ENCODE measurements at regions not wholly inside any gene's neighbourhood (a gene's known extent, or its start where the extent isn't known, plus 50 kb on each side); places are given as distances from the start of the nearest gene placed in this dataset.

GRCh38 chr1:165116732-165117131 lies 239.8 kb downstream of the LMX1A start:
- H3K27ac ChIP-seq, result no peak overlapping the region
- TF ChIP-seq, protein P1, sequence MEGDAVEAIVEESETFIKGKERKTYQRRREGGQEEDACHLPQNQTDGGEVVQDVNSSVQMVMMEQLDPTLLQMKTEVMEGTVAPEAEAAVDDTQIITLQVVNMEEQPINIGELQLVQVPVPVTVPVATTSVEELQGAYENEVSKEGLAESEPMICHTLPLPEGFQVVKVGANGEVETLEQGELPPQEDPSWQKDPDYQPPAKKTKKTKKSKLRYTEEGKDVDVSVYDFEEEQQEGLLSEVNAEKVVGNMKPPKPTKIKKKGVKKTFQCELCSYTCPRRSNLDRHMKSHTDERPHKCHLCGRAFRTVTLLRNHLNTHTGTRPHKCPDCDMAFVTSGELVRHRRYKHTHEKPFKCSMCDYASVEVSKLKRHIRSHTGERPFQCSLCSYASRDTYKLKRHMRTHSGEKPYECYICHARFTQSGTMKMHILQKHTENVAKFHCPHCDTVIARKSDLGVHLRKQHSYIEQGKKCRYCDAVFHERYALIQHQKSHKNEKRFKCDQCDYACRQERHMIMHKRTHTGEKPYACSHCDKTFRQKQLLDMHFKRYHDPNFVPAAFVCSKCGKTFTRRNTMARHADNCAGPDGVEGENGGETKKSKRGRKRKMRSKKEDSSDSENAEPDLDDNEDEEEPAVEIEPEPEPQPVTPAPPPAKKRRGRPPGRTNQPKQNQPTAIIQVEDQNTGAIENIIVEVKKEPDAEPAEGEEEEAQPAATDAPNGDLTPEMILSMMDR (IDR thresholded peaks at IDR 0.05), result no peak
- no peaks in the 10 kb centered on the region for H3K9me3 ChIP-seq
- no peaks in the 10 kb centered on the region for H3K36me3 ChIP-seq
- DNase-seq (no peak), ATAC-seq (peak in 1 of 2 donors; percentile 71)
- H3K27me3 ChIP-seq (ENCODE audit: low read depth), result peaks cover 23% of the 10 kb centered on the region
- no peak overlapping the region for H3K4me3 ChIP-seq
- intact Hi-C loops (cut with DNase I), result no loop called here
- H3K4me1 ChIP-seq, result no peaks in the 10 kb centered on the region

DNA sequence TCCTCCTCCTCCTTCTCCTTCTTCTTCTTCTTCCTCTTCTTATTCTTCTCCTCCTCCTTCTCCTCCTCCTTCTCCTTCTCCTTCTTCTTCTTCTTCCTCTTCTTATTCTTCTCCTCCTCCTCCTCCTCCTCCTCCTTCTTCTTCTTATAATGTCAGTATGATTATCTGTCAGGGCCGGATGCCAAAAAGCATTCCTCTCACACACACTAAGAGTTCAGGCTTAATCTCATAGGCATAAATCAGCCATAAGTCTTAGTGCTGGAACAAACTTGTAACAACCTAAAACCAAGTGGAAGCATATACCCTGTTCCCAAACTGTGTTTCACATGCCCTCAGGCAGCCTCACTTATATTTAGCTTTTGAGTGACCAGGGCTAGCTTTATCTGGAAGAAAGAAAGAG lies 240.3 kb downstream of the LMX1A start:
- Histone ChIP-seq H3K9me3 (no peaks in the 10 kb centered on the region), H3K4me1 (no peaks in the 10 kb centered on the region), H3K27me3 (ENCODE audit: low read depth) (peaks cover 23% of the 10 kb centered on the region), H3K4me3 (no peak overlapping the region), H3K27ac (no peak overlapping the region), H3K36me3 (no peaks in the 10 kb centered on the region)
- ATAC-seq (no peak), DNase-seq (no peak)
- TF ChIP-seq, protein P1 (IDR thresholded peaks at IDR 0.05), result no peak
- intact Hi-C loops (cut with DNase I), result no loop called here

- Histone ChIP-seq H3K27me3 (ENCODE audit: low read depth) (peaks cover 23% of the 10 kb centered on the region), H3K36me3 (no peaks in the 10 kb centered on the region), H3K4me1 (no peaks in the 10 kb centered on the region), H3K27ac (no peak overlapping the region), H3K4me3 (no peak overlapping the region), H3K9me3 (no peaks in the 10 kb centered on the region)
- ATAC-seq (no peak), DNase-seq (no peak)
- intact Hi-C loops (cut with DNase I), result no loop called here
- TF ChIP-seq, protein P1 (IDR thresholded peaks at IDR 0.05), result no peak
These were observed 241.6 kb downstream of the LMX1A start for GRCh38 chr1:165114889-165115285.

DNA sequence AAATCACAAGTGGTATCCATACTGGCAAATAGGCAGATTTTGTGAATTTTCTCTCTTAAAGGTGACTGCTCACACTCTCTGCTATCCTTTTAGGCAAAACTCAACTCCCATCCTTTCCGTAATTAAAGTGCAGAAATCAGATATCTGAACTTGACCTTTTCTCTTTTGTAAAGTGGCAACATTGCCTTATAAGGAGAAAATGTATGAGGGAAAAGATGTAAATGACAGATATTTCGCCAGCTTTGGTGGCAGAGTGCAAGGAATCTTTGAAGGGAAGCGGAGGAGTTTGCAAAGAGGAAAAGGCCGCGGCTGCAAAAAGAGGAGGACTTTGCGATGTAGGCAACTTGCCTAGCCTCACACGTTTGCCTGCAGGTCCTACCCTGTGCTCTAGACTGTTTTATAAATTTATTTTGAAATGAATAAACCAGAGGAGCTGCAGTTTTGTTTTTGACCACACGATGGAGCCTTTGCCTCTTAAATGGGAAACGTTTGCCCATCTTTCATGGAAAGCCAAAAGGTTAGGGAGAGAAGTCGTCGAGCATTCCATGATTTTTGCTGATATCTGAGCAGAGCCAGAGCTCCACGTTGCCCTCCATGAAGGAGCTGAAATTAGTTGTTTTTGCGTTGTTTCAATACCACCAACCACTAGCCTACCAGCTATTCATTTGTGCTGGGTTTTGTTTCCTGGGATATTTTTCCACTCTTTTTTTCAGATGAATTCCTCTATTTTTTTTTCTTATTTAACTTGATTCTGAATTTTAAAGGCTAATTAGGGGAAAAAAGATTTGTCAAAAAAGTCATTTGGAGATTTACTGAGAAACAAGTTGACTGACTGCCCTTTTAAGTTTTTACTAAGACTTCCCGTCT lies 242.3 kb downstream of the LMX1A start:
- no peak for DNase-seq
- H3K27me3 ChIP-seq (ENCODE audit: low read depth), result peaks cover 24% of the 10 kb centered on the region
- no peaks in the 10 kb centered on the region for H3K9me3 ChIP-seq
- H3K4me1 ChIP-seq, result no peaks in the 10 kb centered on the region
- TF ChIP-seq, protein P1 (IDR thresholded peaks at IDR 0.05), result peak; percentile 72
- H3K4me3 ChIP-seq, result no peak overlapping the region
- H3K27ac ChIP-seq, result no peak overlapping the region
- no peaks in the 10 kb centered on the region for H3K36me3 ChIP-seq
- no peak for ATAC-seq
- intact Hi-C loops (cut with DNase I), result no loop called here

GRCh38 chr1:165112260-165112659 lies 244.3 kb downstream of the LMX1A start:
- Histone ChIP-seq H3K27ac (no peak overlapping the region), H3K4me1 (no peaks in the 10 kb centered on the region), H3K36me3 (no peaks in the 10 kb centered on the region), H3K4me3 (no peak overlapping the region), H3K9me3 (no peaks in the 10 kb centered on the region), H3K27me3 (ENCODE audit: low read depth) (peaks cover 11% of the 10 kb centered on the region)
- TF ChIP-seq, protein P1 (IDR thresholded peaks at IDR 0.05), result no peak
- ATAC-seq (no peak), DNase-seq (no peak)
- intact Hi-C loops (cut with DNase I), result no loop called here

Measured in lower lobe of right lung (tissue), 2 donors.